K562 (cell line): ENCODE measurements at regions not wholly inside any gene's neighbourhood (a gene's known extent, or its start where the extent isn't known, plus 50 kb on each side); places are given as distances from the start of the nearest gene placed in this dataset.

Source experiments
- ATAC-seq: fragments of 200-7000 bp; cut with Tn5 transposase; 3 replicates; pipeline ENCODE4 v1.9.1; 2020; ENCODE audit warnings: moderate library complexity
- BruUV-seq: library from RNA; stranded (reverse); fragments of 400-500 nt; replicated peaks from 2 replicates; lab custom pipeline; 2021; lab: Mats Ljungman, UMichigan
- CTCF ChIA-PET: fragments of 300-600 bp; formaldehyde crosslinking; extraction: SDS; loops from one replicate; lab custom pipeline; 2021; ENCODE audit warnings: low intra/inter-chr PET ratio; lab: Yijun Ruan, JAX
- POLR2A ChIA-PET: fragments of 300-600, 350-650 bp; sonication (Branson Sonifier 250); formaldehyde crosslinking; extraction: SDS; loops from one replicate; lab custom pipeline; 2021; ENCODE audit warnings: antibody characterized with exemption, inconsistent platforms; lab: Yijun Ruan, JAX
- DNase-seq, 4 experiments: peaks; one replicate each; pipeline versions ENCODE4 v3.0.0 to v3.0.0-alpha.2; 2011 to 2018; ENCODE audit warnings: low spot score in 3 of 4, mixed read lengths in 3 of 4; ENCODE audit errors: extremely low read depth in 1 of 4
- FAIRE-seq: peaks from 2 replicates; lab custom pipeline; 2011; peaks lifted over from hg19 to GRCh38; lab: Jason Lieb, UNC
- H2AFZ ChIP-seq: 2 replicates; pipeline ENCODE4 v1.6.0; 2011; ENCODE audit warnings: low read depth, low read length, control low read depth, inconsistent platforms
- H3K27ac ChIP-seq: fragments of 200-600 bp; 3 replicates; pipeline ENCODE4 v1.8.0; 2011; ENCODE audit warnings: low read depth, mild to moderate bottlenecking, control low read depth, inconsistent platforms, low read length, moderate library complexity, mixed read lengths; ENCODE audit errors: extremely low read depth
- H3K27me3 ChIP-seq, 2 experiments: fragments of 300-600 bp in 1 of 2; 2 replicates in 1 of 2; 3 replicates in 1 of 2; pipeline versions ENCODE4 v1.6.0 to v1.8.0; 2011; ENCODE audit warnings: inconsistent platforms in 2 of 2, low read length in 2 of 2, mild to moderate bottlenecking in 1 of 2, mixed read lengths in 1 of 2, moderate library complexity in 1 of 2; ENCODE audit not compliant: control insufficient read depth in 2 of 2, insufficient read depth in 2 of 2
- H3K36me3 ChIP-seq: fragments of 300-600 bp; 3 replicates; pipeline ENCODE4 v1.8.0; 2011; ENCODE audit warnings: mild to moderate bottlenecking, low read length, inconsistent platforms; ENCODE audit not compliant: control insufficient read depth, insufficient read depth
- H3K4me1 ChIP-seq, 2 experiments: fragments of 200-600 bp in 1 of 2; replicated peaks in 1 of 2; 2 replicates in 1 of 2; 3 replicates in 1 of 2; pipeline versions ENCODE4 v1.5.1 to v1.8.0; 2011; ENCODE audit warnings: inconsistent platforms in 2 of 2, low read length in 2 of 2, mild to moderate bottlenecking in 1 of 2, mixed read lengths in 1 of 2, moderate library complexity in 1 of 2; ENCODE audit not compliant: control insufficient read depth in 2 of 2, insufficient read depth in 2 of 2
- H3K4me2 ChIP-seq: 2 replicates; pipeline ENCODE4 v1.6.1; 2011; ENCODE audit warnings: low read length, control low read depth, inconsistent platforms, mixed read lengths; ENCODE audit not compliant: insufficient read depth
- H3K4me3 ChIP-seq: fragments of 200-600 bp; sonication (generic), shearing (Covaris generic); 2 replicates; pipeline ENCODE4 v1.5.1; 2016; ENCODE audit warnings: control low read depth, inconsistent platforms
- H3K79me2 ChIP-seq: fragments of 200-600 bp; 3 replicates; pipeline ENCODE4 v1.8.0; 2011; ENCODE audit warnings: low read length, inconsistent platforms; ENCODE audit not compliant: control insufficient read depth, insufficient read depth
- H3K9ac ChIP-seq, 2 experiments: 2 replicates each; pipeline versions ENCODE4 v1.6.0 to v1.6.1; 2011; ENCODE audit warnings: low read depth in 2 of 2, low read length in 2 of 2, control low read depth in 1 of 2, inconsistent platforms in 1 of 2, mild to moderate bottlenecking in 1 of 2, mixed read lengths in 1 of 2; ENCODE audit not compliant: insufficient read depth in 1 of 2
- H3K9me1 ChIP-seq: one replicate; pipeline ENCODE4 v1.6.0; 2011; ENCODE audit warnings: inconsistent platforms, mild to moderate bottlenecking, low read length, moderate library complexity; ENCODE audit not compliant: control insufficient read depth, insufficient read depth
- H3K9me3 ChIP-seq: replicated peaks from 2 replicates; pipeline ENCODE4 v1.5.1; 2011; ENCODE audit warnings: low read depth, low read length, inconsistent platforms; ENCODE audit not compliant: control insufficient read depth, insufficient read depth
- H4K20me1 ChIP-seq: replicated peaks from 2 replicates; pipeline ENCODE4 v1.6.1; 2011; ENCODE audit warnings: low read length, inconsistent platforms, mixed read lengths; ENCODE audit not compliant: control insufficient read depth, insufficient read depth
- CBFA2T3 ChIP-seq: fragments of 450-650 bp; IDR thresholded peaks from 2 replicates; pipeline ENCODE4 v1.6.1; 2017
- FOXO4 ChIP-seq: fragments of 450-650 bp; formaldehyde crosslinking; IDR thresholded peaks from 2 replicates; pipeline ENCODE4 v1.4.0; 2020; ENCODE audit warnings: mild to moderate bottlenecking, moderate library complexity
- SLC30A9 ChIP-seq: fragments of 250-450 bp; sonication (Bioruptor Pico); IDR thresholded peaks from 2 replicates; pipeline ENCODE4 v1.8.0; 2022; ENCODE audit warnings: mild to moderate bottlenecking, moderate library complexity
- SREBF2 ChIP-seq: sonication (generic); formaldehyde crosslinking; IDR thresholded peaks from 2 replicates; pipeline ENCODE4 v1.4.0; 2020; ENCODE audit warnings: mild to moderate bottlenecking, missing genetic modification reagents
- TARDBP ChIP-seq: fragments of 450-650 bp; IDR thresholded peaks from 2 replicates; pipeline ENCODE4 v1.6.1; 2016
- THRAP3 ChIP-seq: fragments of 450-650 bp; IDR thresholded peaks from 2 replicates; pipeline ENCODE4 v1.6.1; 2016; ENCODE audit warnings: mild to moderate bottlenecking, inconsistent platforms, borderline replicate concordance
- ZNF217 ChIP-seq: sonication (generic); formaldehyde crosslinking; IDR thresholded peaks from 2 replicates; pipeline ENCODE4 v1.8.0; 2022; ENCODE audit warnings: mild to moderate bottlenecking, missing genetic modification reagents
- WGBS: fragments of 100-300 bp; shearing (Covaris generic); methylation state at CpG from one replicate; pipeline ENCODE4 v1.1.6; 2016; ENCODE audit warnings: low coverage, mixed read lengths; ENCODE audit not compliant: insufficient coverage; ENCODE audit errors: missing lambda C conversion rate; 5-methylcytosine and 5-hydroxymethylcytosine counted together
- in situ Hi-C: fragments of 300-500 bp; cut with MboI; formaldehyde crosslinking; loops from 4 replicates; pipeline ENCODE4 v1.15.0; 2018; ENCODE audit warnings: inconsistent platforms, mixed read lengths
- intact Hi-C: fragments of 100-400 bp; cut with micrococcal nuclease; formaldehyde crosslinking; loops from 2 replicates; pipeline ENCODE4 v1.14.2; 2022

GRCh38 chr13:79245937-79246577, 160.0 kb downstream of the RBM26 start:
- no peak overlapping the region for H2AFZ ChIP-seq
- no peaks in the 10 kb centered on the region for H3K4me1 ChIP-seq
- CTCF ChIA-PET: no interaction called here
- in situ Hi-C loops: no loop called here
- POLR2A ChIA-PET: no interaction called here
- intact Hi-C loops: no loop called here
- H3K4me2 ChIP-seq: no peak overlapping the region
- H4K20me1 ChIP-seq: no peaks in the 10 kb centered on the region
- no peaks in the 10 kb centered on the region for H3K9me3 ChIP-seq
- no peak for TF ChIP-seq ZNF217
- no peak for TF ChIP-seq THRAP3
- no peak for TF ChIP-seq SLC30A9 (CRISPR knock-in tag)
- TF ChIP-seq SREBF2 (CRISPR knock-in tag): no peak
- no peak for TF ChIP-seq TARDBP
- TF ChIP-seq CBFA2T3: no peak
- no peak for TF ChIP-seq FOXO4 (CRISPR knock-in tag)
- no peak for DNase-seq
- no peak overlapping the region for H3K9ac ChIP-seq
- no peaks in the 10 kb centered on the region for H3K36me3 ChIP-seq
- H3K79me2 ChIP-seq: no peaks in the 10 kb centered on the region
- no TSS peak for BruUV-seq
- H3K27me3 ChIP-seq: no peaks in the 10 kb centered on the region
- 0% methylated on average over 8 of the region's 8 CpGs for WGBS
- H3K9me1 ChIP-seq: no peaks in the 10 kb centered on the region
- no peak overlapping the region for H3K4me3 ChIP-seq
- no peak overlapping the region for H3K27ac ChIP-seq
- ATAC-seq: no peak; the same call in 1 of the 3 replicates
- FAIRE-seq: no peak
